Tibial artery (tissue), 4 donors: ENCODE measurements at regions not wholly inside any gene's neighbourhood (a gene's known extent, or its start where the extent isn't known, plus 50 kb on each side); places are given as distances from the start of the nearest gene placed in this dataset.

Experiments used
- DNase-seq, 2 donors: peaks; one replicate each; pipeline ENCODE4 v3.0.0-alpha.2; 2019
- H3K27ac ChIP-seq, 2 donors: fragments of 200-600 bp; sonication (generic) in 1 of 2; 1 replicate in 1 of 2; 2 replicates in 1 of 2; pipeline ENCODE4 v1.5.1; 2018 to 2019; ENCODE audit warnings: mild to moderate bottlenecking in 1 of 2
- H3K27me3 ChIP-seq, 2 donors: fragments of 200-600 bp; sonication (generic) in 1 of 2; one replicate each; pipeline versions ENCODE4 v1.5.1 to v1.6.0; 2016 to 2019
- H3K36me3 ChIP-seq, 3 donors: fragments of 200-600 bp; sonication (generic) in 2 of 3; one replicate each; pipeline ENCODE4 v1.5.1; 2016 to 2019; ENCODE audit warnings: mild to moderate bottlenecking in 2 of 3
- H3K4me1 ChIP-seq, 4 donors: fragments of 200-600 bp; sonication (generic) in 2 of 4; 1 replicate in 3 of 4; 2 replicates in 1 of 4; pipeline ENCODE4 v1.5.1; 2016 to 2019
- H3K4me3 ChIP-seq, 2 donors: fragments of 200-600 bp; sonication (generic) in 1 of 2; 1 replicate in 1 of 2; 2 replicates in 1 of 2; pipeline ENCODE4 v1.5.1; 2018 to 2019; ENCODE audit warnings: mild to moderate bottlenecking in 2 of 2
- H3K9me3 ChIP-seq, 3 donors: fragments of 200-600 bp; sonication (generic) in 1 of 3; one replicate each; pipeline ENCODE4 v1.5.1; 2016 to 2019
- intact Hi-C: fragments of 100-400 bp; cut with DNase I; formaldehyde crosslinking; loops from one replicate; pipeline ENCODE4 v1.15.0; 2023; ENCODE audit warnings: low total_unique reads
- TF ChIP-seq, protein P1 (sequence below), 2 experiments: fragments of 200-600 bp in 1 of 2; fragments of 450-650 bp in 1 of 2; IDR thresholded peaks; one replicate each; pipeline ENCODE4 v1.5.1; 2017 to 2019; ENCODE audit warnings: antibody characterized with exemption in 2 of 2, mild to moderate bottlenecking in 1 of 2, moderate library complexity in 1 of 2

DNA sequence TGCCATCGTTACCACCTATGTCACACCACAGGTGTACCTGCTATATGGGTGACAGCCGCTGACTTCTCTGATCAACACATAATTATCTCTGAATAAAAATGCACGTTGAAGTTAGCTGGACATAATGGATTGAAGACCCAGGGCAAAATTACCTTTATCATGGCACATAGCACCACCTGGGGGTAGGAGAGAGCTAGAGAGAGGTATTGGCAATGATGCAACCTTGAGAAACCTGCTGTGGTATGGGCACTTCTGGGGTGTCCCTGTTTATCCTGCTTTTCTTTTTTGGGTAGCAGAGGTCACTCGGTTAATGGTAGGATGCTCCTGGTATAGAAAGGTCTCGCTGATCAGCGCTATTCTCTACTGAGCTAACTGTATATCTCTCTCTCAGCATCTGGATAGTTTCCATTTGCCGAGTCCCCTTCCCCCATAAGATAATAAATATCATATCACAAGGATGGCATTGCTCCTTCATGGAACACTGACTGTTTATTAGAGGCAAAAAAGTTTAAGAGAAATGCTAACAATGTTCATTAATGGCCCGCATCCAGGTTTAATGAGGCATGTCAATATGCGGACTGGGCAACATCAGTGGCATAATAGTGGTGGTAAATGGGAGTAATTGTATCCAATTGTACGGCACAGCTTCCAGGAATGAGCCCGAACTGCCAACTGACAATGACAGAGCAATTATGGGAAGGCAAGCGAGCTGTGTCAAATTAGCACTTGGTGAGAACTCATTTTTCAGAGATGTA is 323.1 kb downstream of the TFEC start:
- H3K4me3 ChIP-seq = no peak overlapping the region
- intact Hi-C loops = no loop called here
- H3K27ac ChIP-seq = no peak overlapping the region
- no peaks in the 10 kb centered on the region for H3K27me3 ChIP-seq
- no peaks in the 10 kb centered on the region for H3K4me1 ChIP-seq
- no peaks in the 10 kb centered on the region for H3K9me3 ChIP-seq
- no peaks in the 10 kb centered on the region for H3K36me3 ChIP-seq
- DNase-seq = no peak
- TF ChIP-seq, protein P1, sequence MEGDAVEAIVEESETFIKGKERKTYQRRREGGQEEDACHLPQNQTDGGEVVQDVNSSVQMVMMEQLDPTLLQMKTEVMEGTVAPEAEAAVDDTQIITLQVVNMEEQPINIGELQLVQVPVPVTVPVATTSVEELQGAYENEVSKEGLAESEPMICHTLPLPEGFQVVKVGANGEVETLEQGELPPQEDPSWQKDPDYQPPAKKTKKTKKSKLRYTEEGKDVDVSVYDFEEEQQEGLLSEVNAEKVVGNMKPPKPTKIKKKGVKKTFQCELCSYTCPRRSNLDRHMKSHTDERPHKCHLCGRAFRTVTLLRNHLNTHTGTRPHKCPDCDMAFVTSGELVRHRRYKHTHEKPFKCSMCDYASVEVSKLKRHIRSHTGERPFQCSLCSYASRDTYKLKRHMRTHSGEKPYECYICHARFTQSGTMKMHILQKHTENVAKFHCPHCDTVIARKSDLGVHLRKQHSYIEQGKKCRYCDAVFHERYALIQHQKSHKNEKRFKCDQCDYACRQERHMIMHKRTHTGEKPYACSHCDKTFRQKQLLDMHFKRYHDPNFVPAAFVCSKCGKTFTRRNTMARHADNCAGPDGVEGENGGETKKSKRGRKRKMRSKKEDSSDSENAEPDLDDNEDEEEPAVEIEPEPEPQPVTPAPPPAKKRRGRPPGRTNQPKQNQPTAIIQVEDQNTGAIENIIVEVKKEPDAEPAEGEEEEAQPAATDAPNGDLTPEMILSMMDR (IDR thresholded peaks at IDR 0.05) = no peak

DNA sequence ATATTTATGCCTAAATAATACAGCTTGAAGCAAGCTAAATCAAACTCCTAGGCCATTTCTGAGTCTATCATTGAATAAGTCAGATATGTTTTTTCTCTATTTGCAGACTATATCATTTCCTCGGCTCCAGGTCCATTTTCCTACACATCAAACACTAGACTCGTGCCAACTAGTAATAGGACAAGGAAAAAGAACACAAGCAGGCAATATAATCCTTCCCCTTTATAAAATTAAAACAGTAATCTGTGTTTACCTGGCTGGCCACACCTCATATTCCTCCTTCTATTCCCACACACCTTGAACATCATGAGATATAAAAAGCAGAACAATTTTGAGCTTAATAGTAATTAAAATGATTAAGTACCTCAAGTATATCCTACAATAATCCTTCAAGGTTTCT is 325.7 kb downstream of the TFEC start:
- no peaks in the 10 kb centered on the region for H3K9me3 ChIP-seq
- no peak for DNase-seq
- intact Hi-C loops = no loop called here
- no peaks in the 10 kb centered on the region for H3K36me3 ChIP-seq
- H3K4me3 ChIP-seq = no peak overlapping the region
- TF ChIP-seq, protein P1 (IDR thresholded peaks at IDR 0.05) = no peak
- H3K4me1 ChIP-seq = no peaks in the 10 kb centered on the region
- no peaks in the 10 kb centered on the region for H3K27me3 ChIP-seq
- no peak overlapping the region for H3K27ac ChIP-seq

DNA sequence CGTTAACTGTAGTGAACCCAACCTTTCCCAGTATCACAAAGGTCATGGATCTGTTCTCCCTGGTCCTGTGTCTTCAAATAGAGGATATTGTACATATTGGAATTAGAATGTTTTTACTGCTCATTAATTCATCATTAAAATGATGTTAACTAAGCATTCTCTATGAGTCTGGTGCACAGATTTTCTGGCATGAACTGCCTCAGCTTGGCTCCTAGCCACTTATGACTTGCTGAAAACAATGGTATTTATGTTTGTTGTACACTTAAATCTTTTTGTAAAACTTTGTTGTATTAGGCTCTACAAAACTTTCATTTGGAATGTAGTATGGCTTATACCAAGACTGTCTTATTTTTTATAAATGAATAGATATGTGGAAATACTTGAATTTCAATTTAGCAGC is 329.4 kb downstream of the TFEC start:
- intact Hi-C loops = no loop called here
- Histone ChIP-seq H3K4me3 (no peak overlapping the region), H3K4me1 (no peaks in the 10 kb centered on the region), H3K9me3 (no peaks in the 10 kb centered on the region), H3K27me3 (no peaks in the 10 kb centered on the region), H3K27ac (no peak overlapping the region), H3K36me3 (no peaks in the 10 kb centered on the region)
- TF ChIP-seq, protein P1 (IDR thresholded peaks at IDR 0.05) = no peak
- DNase-seq = no peak

DNA sequence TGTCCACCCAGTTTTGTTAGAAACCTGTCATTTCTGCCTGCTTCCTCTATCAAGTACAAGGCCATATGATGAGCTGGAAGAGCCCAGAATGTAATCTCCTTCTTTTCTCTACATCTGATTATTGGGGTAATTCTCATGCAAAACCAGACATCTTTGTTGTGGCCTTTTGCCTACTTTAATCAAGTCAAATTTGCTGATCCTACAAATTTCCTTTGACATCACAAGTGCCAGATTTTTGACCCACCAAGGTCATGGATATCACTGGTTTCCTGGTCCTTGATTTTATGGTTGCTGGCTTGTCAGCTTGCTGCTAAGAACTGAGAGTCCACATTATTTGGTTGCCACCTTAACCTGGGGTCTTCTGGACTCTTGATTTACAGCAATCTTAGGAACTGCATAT is 336.1 kb downstream of the TFEC start:
- no peaks in the 10 kb centered on the region for H3K36me3 ChIP-seq
- no peak for DNase-seq
- H3K9me3 ChIP-seq = no peaks in the 10 kb centered on the region
- H3K4me1 ChIP-seq = no peaks in the 10 kb centered on the region
- H3K27me3 ChIP-seq = no peaks in the 10 kb centered on the region
- intact Hi-C loops = no loop called here
- H3K27ac ChIP-seq = no peak overlapping the region
- TF ChIP-seq, protein P1 (IDR thresholded peaks at IDR 0.05) = no peak
- no peak overlapping the region for H3K4me3 ChIP-seq

DNA sequence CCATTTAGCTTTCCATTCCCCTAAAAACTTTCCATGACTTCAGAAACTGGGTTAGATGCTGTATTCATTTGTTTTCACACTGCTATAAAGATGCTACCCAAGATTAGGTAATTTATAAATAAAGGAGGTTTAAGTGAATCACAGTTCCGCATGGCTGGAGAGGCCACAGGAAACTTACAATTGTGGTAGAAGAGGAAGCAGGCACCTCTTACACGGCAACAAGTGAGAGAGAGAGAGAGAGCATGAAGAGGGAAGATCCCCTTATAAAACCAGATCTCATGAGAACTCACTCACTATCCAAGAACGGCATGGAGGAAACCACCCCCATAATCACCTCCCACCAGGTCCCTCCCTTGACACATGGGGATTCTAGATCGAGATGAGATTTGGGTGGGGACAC is 336.8 kb downstream of the TFEC start:
- no peaks in the 10 kb centered on the region for H3K27me3 ChIP-seq
- no peak overlapping the region for H3K27ac ChIP-seq
- TF ChIP-seq, protein P1 (IDR thresholded peaks at IDR 0.05) = no peak
- no peaks in the 10 kb centered on the region for H3K9me3 ChIP-seq
- H3K4me3 ChIP-seq = no peak overlapping the region
- H3K4me1 ChIP-seq = no peaks in the 10 kb centered on the region
- no peak for DNase-seq
- no peaks in the 10 kb centered on the region for H3K36me3 ChIP-seq
- intact Hi-C loops = no loop called here

DNA sequence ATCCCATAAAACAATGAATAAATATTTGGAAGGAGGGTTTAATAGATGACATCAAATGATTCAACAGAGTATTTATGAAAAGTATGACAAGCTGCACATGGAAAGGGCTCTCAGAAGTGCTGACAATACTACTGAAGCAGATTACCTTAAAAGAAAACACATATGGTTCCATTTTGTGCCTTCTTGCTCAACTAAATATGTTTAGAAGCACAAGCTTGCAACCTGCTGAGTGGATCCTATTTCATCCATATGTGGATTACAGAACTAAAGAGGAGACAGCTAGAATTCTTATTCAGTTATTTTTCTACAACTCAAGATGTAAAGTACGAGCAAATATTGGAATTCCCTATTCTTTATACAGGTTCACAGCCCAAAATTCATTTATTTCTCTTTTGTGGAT is 340.6 kb downstream of the TFEC start:
- TF ChIP-seq, protein P1 (IDR thresholded peaks at IDR 0.05) = no peak
- Histone ChIP-seq H3K36me3 (no peaks in the 10 kb centered on the region), H3K27me3 (no peaks in the 10 kb centered on the region), H3K4me1 (no peaks in the 10 kb centered on the region), H3K27ac (no peak overlapping the region), H3K9me3 (no peaks in the 10 kb centered on the region), H3K4me3 (no peak overlapping the region)
- no peak for DNase-seq
- intact Hi-C loops = no loop called here
